LNCaP clone FGC (cell line): ENCODE measurements at regions not wholly inside any gene's neighbourhood (a gene's known extent, or its start where the extent isn't known, plus 50 kb on each side); places are given as distances from the start of the nearest gene placed in this dataset.

ENCODE experiments used
- DNase-seq: peaks from one replicate; pipeline ENCODE4 v3.0.0-alpha.2; 2011; ENCODE audit warnings: low read depth
- H3K4me3 ChIP-seq: 2 replicates; pipeline ENCODE4 v1.5.1; 2011; ENCODE audit warnings: mild to moderate bottlenecking, low read depth, low read length, control low read depth
- CTCF ChIP-seq: IDR thresholded peaks from 2 replicates; pipeline ENCODE4 v1.5.1; 2012; ENCODE audit warnings: mild to moderate bottlenecking; ENCODE audit not compliant: control insufficient read depth, insufficient read depth; ENCODE audit errors: extremely low read depth

DNA sequence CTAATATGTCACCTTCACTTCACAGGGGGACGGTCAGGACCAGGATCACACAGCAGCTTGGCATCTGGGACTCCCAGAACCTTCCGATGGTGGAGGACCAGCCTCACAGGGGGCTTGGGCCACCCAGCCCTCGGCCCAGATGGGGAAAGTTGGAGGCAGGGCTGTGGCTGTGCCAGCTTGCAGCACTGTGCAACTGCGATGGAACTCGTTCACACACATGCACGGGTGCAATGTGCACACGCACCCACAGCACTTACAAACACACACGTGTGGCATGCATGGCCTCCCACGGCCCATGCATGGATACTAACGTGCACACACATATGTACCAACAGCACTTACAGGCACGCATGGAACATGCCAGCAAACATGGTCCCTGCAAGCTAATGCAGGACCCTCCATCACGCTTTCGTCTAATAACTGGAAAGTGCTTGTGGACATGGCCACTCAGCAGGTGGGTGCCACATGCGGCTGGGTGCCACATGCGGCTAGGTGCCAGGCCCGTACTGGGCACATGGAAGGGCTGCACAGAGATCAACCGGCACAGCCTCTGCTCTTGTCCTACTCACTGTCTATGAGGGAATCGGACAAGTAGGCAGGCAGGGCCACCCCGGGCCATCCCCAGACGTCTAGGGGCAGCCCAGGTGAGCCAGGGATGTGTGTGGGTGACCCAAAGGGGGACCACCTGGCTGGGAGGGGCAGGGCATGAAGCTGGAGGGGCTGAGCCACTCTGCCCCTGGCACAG lies 63.2 kb downstream of the ADRA2C start:
- TF ChIP-seq CTCF: no peak
- no peak for DNase-seq
- no peak overlapping the region for H3K4me3 ChIP-seq

GRCh38 chr4:3829956-3830773 lies 64.0 kb downstream of the ADRA2C start:
- no peak for DNase-seq
- no peak for TF ChIP-seq CTCF
- H3K4me3 ChIP-seq: no peak overlapping the region

DNA sequence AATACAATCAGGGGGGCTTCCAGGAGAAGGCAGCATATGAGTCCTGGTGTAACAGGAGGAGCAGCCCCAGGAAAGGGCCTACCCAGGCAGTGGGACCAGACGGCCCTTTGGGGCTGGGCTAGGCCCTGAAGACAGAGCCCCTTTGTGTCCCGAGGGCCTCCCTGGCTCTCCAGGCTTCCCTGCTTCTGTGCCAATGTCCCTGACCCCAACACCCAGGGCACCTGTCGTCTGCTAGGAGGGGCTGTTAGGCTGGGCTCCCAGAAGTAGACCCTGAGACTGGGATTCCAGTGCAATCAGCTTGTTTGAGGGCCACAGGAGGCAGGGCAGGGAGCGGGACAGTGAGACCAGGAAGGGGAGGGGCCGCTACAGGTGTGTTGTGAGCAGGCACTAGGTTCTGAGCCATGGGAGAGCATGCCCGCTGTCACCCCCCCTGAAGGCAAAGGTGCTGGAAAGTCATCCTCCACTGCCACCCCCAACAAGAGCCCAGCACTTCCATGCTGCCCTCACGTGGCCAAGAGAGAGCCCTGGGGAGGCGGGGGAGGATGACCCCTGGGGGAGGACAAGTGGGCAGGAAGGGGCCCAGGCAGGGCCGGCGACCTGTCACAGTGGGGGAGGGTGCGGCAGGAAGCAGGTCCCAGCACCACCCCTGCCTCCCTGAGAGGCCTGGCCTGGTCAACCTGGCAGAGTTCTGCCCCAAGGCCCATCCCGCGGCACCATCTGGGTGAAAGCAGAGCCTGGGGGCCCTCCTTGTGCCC lies 64.8 kb downstream of the ADRA2C start:
- H3K4me3 ChIP-seq: no peak overlapping the region
- DNase-seq: no peak
- no peak for TF ChIP-seq CTCF

- H3K4me3 ChIP-seq: no peak overlapping the region
- TF ChIP-seq CTCF: no peak
- DNase-seq: no peak
These were observed 65.5 kb downstream of the ADRA2C start for GRCh38 chr4:3831529-3832150.

GRCh38 chr4:3832536-3833220 lies 66.5 kb downstream of the ADRA2C start:
- no peak overlapping the region for H3K4me3 ChIP-seq
- DNase-seq: no peak
- TF ChIP-seq CTCF: no peak
